ENCODE measurements at regions not wholly inside any gene's neighbourhood (a gene's known extent, or its start where the extent isn't known, plus 50 kb on each side); places are given as distances from the start of the nearest gene placed in this dataset.

DNA sequence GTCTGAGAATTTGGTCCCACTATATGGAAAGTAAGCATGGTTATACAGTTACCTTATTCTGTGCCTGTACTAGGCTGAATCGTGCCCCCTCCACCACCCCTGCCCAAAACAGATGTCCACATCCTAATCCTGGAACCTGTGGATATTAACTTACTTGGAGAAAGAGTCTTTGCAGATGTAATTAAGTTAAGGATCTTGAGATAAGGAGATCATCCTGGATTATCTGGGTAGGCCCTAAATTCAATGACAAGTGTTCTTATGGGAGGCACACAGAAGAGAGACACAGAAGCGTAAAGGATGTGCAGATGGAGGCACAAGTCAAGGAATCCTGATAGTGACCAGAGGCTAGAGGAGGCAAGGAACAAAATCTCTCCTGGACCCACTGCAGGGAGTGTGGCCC, 116.7 kb upstream of the MAN1A1 start:
- no peak overlapping the region for H3K4me3 Mint-ChIP-seq
- no peaks in the 10 kb centered on the region for H3K27me3 Mint-ChIP-seq
- no peak overlapping the region for H3K27ac Mint-ChIP-seq
- peaks cover 5% of the 10 kb centered on the region for H3K4me1 Mint-ChIP-seq
- H3K9me3 Mint-ChIP-seq: peaks cover 2% of the 10 kb centered on the region
- no peaks in the 10 kb centered on the region for H3K36me3 Mint-ChIP-seq

DNA sequence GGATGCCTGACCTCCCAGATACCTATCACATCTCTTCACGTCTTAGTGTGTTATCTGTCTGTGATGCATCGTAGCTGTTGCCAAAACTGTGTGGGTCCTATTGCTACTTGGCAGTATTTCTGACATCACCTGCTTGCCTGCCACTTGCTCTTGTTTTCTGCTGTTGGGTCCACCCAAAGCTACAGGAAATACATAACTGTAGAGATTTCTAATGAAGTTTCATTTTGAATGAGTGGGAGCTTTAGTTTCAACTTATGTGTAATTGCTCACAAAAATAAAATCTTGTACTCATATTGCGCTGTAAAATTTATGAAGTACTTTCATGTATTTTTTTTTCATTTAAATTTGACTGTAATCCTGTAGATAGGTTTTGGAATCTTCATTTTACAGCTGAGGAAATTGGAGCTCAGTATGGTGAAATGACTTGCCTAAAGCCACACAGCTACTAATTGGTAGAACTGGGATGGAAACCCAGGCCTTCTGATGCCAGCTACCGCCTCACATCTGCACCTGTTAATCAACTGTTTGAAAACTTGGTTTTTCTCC, 113.6 kb upstream of the MAN1A1 start:
- Mint-ChIP-seq H3K4me3 (no peak overlapping the region), H3K27ac (no peak overlapping the region), H3K4me1 (peaks cover 5% of the 10 kb centered on the region)

DNA sequence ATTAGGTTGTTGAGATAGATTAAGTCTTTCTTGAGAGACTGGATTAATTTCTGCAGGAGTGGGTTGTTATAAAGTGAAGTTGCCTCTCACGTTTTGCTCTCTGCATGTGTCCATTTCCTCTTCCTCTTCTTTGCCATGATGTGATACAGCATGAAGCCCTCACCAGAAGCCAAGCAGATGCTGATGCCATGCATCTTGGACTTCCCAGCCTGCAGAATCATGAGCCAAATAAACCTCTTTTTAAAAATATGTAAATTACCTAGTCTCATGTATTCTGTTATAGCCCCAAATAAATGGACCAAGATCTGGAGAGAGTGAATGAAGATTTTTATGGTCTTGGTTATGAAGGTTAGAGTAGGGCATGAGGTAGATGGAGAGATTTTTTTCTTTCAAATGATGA, 111.6 kb upstream of the MAN1A1 start:
- Mint-ChIP-seq H3K4me3 (no peak overlapping the region), H3K36me3 (no peaks in the 10 kb centered on the region), H3K9me3 (peaks cover 4% of the 10 kb centered on the region), H3K27ac (no peak overlapping the region), H3K27me3 (no peaks in the 10 kb centered on the region), H3K4me1 (no peaks in the 10 kb centered on the region)

More for the DNA sequence above, 113.6 kb upstream of the MAN1A1 start:
- H3K27me3 Mint-ChIP-seq: no peaks in the 10 kb centered on the region
- no peaks in the 10 kb centered on the region for H3K36me3 Mint-ChIP-seq
- peaks cover 4% of the 10 kb centered on the region for H3K9me3 Mint-ChIP-seq

DNA sequence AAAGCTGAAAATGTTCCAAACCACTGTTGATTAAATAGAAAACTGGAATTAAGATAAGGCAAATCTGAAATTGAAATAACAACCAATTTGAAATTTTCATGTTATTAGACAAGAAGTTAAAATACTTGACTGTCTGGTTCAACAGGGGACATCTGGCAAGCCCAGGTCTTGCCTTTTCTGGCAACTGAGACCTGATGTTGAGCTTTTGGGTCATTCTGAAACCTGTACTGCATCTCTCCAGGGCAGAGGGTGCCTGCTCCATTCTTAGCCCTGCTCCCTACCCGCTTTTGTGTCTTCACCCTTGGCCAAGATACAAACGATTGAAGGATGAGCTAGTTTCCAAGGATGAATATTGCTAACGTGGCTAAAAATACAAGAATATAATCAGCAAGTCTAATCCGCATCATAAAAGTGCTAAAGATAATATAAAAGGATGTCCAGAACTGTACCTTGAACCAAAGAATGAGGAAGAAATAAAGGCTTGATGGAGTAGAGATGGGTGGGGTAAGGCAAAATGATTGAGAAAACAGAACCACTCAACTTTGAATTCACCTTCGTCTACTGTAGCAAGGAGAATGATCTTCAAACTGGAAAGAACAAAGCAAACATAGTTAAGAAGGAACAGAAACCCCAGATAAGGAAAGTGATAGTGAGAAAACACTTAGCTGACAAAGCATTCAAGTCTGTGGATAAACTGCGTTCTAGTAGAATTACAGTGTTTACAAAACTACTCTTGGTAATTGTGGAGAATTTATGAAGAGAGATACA, 109.8 kb upstream of the MAN1A1 start:
- H3K4me1 Mint-ChIP-seq: no peaks in the 10 kb centered on the region
- H3K9me3 Mint-ChIP-seq: peaks cover 4% of the 10 kb centered on the region
- H3K27me3 Mint-ChIP-seq: no peaks in the 10 kb centered on the region
- H3K36me3 Mint-ChIP-seq: no peaks in the 10 kb centered on the region
- no peak overlapping the region for H3K4me3 Mint-ChIP-seq
- H3K27ac Mint-ChIP-seq: no peak overlapping the region

DNA sequence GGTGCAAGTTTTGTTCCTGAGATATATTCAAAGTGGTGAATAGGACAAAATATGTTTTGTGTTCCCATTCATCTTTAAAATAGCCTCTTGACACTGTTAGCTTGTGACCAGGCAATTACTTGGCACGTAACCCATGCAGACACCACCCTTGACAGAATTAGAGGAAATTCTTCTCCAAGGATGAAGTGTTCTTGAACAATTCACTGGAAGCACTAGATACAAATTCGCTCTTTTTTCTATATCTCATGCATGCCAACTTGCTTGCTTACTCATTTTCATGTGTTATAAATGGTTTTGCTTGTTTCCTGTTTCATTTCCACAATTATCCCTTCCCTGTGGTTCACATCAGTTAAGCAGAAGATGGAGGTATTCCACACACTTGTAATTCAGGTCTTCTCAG, 105.2 kb upstream of the MAN1A1 start:
- no peaks in the 10 kb centered on the region for H3K4me1 Mint-ChIP-seq
- H3K27ac Mint-ChIP-seq: no peak overlapping the region
- no peaks in the 10 kb centered on the region for H3K27me3 Mint-ChIP-seq
- no peak overlapping the region for H3K4me3 Mint-ChIP-seq
- H3K9me3 Mint-ChIP-seq: no peaks in the 10 kb centered on the region
- H3K36me3 Mint-ChIP-seq: no peaks in the 10 kb centered on the region

DNA sequence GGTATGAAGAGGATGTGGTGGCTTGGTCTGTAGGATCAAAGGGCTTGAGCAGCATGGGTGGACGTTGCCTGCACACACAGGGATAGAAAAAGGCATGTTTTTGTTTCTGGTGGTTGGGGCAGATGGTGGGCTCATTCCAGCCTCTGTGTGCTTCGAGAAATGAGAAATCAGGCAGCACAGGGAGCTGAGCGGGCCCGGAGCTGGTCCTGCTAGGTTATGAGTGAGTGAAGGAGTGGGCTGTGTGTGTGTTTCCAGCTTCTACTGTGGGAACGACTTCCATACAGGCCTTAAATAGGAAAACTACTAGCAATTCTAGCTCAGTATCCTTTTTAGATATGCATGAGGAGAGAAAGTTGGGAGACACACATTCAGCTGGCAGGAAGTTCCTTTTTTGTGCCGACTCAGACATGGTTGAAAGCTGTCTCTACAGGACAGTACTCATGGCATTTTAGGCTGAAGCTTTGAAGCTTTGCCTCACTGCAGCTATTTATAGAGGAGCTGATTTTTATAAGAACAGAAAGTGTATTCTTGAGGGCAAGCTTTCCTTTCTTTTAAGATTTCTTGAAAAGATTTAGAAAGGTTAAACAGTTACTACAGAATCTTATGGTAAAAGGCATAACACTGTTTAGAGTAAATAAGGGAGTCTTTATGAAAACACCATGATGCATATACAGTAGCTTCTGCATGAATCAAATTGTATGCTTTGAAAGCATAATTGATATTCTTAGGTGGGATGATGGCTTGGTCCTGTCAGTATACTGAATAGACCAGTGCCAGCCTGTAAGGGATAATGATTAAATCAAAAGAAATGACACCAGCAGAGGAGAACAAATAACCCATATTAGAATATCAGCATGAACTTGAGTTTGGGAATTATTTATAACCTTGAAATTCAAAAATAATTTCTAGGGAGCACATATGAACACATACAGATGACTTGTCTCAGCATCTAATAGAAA, 104.0 kb upstream of the MAN1A1 start:
- no peak overlapping the region for H3K27ac Mint-ChIP-seq
- no peaks in the 10 kb centered on the region for H3K27me3 Mint-ChIP-seq
- H3K36me3 Mint-ChIP-seq: no peaks in the 10 kb centered on the region
- no peak overlapping the region for H3K4me3 Mint-ChIP-seq
- H3K4me1 Mint-ChIP-seq: no peaks in the 10 kb centered on the region
- H3K9me3 Mint-ChIP-seq: no peaks in the 10 kb centered on the region

DNA sequence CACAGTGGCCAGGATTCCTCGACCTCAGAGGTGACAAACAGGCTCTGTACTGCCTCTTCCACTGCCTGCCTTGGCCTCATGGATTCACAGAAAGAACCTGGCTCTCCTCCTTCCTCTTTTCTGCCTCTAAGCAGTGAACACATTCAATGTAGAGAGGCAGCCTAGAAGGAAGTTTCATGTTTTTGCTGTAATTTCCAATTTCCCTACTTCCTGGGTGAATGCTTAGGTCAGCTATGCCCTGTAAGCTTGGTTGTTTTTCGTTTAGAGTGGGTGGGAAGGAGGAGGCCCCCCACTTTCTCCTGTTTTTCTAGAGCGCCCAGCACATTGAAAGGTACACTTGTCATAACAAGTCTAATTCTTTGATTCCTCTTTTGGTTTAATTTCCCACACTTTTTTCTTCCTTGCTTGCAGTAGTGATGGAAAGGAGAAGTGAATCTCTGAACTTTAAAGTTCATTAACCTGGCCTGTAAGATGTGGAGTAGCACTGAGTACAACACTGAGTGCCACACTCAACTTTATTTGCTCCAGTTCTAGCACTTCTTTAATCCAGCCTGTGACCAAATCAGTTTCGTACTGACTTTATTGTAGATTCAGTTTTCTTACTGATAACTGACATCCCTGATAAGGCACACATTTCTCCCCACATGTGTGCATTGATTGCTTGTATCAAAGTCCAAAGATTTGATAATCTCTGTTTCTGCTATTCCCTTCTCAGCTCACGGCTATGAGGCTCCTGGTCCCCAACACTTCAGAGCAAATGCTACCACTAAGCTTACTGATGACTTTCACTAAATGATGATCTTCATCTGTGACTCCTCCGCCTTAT, 100.0 kb upstream of the MAN1A1 start:
- Mint-ChIP-seq H3K4me3 (no peak overlapping the region), H3K36me3 (no peaks in the 10 kb centered on the region), H3K27me3 (no peaks in the 10 kb centered on the region), H3K9me3 (no peaks in the 10 kb centered on the region), H3K27ac (no peak overlapping the region), H3K4me1 (no peaks in the 10 kb centered on the region)

DNA sequence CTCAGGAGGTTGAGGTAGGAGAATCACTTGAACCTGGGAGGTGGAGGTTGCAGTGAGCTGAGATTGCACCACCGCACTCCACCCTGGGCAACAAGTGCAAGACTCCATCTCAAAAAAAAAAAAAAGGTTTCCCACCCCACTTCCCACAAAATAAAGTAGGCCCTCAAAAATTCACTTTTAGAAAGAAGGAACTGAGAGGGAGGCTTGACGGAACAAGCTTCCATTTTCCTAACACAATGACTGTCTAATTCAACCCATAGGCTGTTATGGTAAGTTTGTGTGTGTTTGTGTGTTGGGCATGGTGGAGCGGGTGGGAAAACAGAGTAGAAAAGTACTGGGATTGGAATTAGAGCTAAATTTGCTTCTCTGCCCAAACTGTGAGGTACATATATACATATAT, 98.4 kb upstream of the MAN1A1 start:
- Mint-ChIP-seq H3K36me3 (no peaks in the 10 kb centered on the region), H3K4me3 (no peak overlapping the region), H3K9me3 (no peaks in the 10 kb centered on the region), H3K27ac (no peak overlapping the region), H3K4me1 (no peaks in the 10 kb centered on the region), H3K27me3 (peaks cover 2% of the 10 kb centered on the region)

DNA sequence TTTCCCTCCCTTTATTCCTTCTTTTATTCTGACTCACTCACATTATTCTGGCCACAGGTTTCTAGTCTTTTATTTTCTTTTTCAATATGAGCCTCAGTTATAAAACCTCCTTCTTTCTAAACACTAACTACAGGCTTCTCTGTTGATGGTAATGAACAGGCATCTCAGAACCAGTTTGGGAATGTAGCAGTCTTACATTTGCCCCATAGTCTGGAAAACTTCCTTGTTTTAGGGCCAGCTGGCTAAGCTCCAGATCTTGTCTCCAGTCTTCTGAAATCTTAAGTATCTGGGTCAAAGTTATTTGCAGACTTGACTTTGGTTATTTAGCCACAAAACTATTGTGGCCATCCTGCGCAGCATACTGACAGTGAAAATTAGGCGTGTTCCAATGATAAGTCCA, 97.0 kb upstream of the MAN1A1 start:
- H3K4me1 Mint-ChIP-seq: no peaks in the 10 kb centered on the region
- H3K27me3 Mint-ChIP-seq: peaks cover 2% of the 10 kb centered on the region
- no peaks in the 10 kb centered on the region for H3K36me3 Mint-ChIP-seq
- no peak overlapping the region for H3K27ac Mint-ChIP-seq
- H3K9me3 Mint-ChIP-seq: no peaks in the 10 kb centered on the region
- no peak overlapping the region for H3K4me3 Mint-ChIP-seq

DNA sequence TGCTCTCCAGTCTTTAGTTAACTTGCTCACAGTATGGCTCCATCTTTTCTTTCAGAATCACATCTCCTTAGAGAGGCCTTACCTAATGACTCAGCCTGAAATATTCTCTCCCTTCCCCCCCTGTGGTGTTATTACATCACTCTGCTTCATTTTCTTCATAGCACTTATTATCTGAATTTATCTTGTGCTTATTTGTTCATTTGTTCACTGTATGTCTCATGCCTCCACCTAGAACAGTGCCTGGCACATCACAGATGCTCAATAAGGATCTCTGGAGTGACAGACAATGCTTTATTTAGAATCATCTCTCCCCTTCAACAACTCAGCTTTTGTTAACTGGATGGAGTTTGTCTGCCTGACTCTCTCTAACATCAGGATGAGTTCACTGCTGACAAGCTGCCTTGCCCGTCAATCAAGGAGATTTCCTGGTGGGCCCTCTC, 96.6 kb upstream of the MAN1A1 start:
- Mint-ChIP-seq H3K9me3 (no peaks in the 10 kb centered on the region), H3K27ac (no peak overlapping the region), H3K36me3 (no peaks in the 10 kb centered on the region), H3K4me1 (no peaks in the 10 kb centered on the region), H3K4me3 (no peak overlapping the region), H3K27me3 (peaks cover 2% of the 10 kb centered on the region)

DNA sequence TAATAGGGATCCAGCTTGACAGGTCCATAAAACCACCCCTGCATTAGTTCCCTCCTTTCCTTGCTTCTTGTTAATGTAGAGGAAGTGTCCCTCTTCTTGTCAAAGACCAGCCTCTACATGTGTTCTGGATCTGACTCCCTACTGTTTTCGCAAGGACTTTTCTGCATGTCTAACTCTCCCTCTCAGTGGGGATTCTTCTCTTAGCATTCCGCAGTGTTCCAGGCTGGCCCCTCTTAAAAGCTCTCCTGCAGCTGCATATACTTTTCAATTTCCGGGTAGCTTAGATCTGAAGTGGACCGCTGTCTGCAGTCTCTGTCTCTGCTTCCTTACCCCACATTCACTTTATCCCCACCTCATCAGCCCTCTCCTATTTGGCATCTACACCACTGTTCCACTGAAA, 96.1 kb upstream of the MAN1A1 start:
- H3K27ac Mint-ChIP-seq: no peak overlapping the region
- H3K4me1 Mint-ChIP-seq: no peaks in the 10 kb centered on the region
- H3K36me3 Mint-ChIP-seq: no peaks in the 10 kb centered on the region
- no peaks in the 10 kb centered on the region for H3K9me3 Mint-ChIP-seq
- H3K27me3 Mint-ChIP-seq: peaks cover 2% of the 10 kb centered on the region
- no peak overlapping the region for H3K4me3 Mint-ChIP-seq

DNA sequence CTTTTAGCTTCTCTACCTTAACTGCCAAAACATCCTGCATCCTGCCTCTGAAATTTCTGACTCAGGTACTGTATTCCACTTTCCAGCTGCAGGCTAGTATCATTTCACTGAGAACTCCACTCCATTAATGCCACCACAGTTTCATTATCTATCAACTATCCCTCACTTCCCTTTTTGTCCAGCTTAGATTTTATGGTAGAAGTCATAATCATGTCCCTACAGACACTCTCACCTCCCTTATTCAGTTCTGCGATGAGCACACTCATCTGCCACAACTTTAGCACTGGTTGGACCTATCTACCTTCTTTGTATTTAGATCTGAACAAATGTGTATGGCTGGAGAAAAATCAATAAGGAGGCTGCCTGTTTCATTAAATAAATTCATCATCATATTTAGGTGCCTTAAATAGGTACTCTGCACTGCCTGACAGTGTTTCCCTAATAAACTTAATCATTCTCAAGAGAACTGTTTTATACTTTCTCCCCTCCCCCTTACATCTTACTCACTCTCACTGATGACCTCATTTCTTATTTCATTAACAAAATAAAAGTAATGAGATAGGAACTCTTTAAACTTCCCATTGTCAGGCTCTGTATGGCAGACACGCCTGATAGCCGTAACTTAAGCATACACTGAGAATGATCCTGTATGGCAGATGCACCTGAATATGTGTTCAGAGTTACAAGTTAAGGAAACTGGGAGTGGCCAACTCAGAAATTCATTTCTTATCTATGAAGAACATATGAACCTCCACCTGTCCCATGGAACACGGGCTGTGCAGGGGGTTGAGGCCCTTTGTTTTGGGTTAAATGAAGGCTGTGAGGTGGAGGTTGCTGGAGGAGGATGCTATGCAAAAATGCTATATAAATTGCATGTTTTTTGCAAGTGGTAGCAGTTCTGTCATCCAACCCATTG, 95.3 kb upstream of the MAN1A1 start:
- Mint-ChIP-seq H3K9me3 (no peaks in the 10 kb centered on the region), H3K4me1 (no peaks in the 10 kb centered on the region), H3K36me3 (no peaks in the 10 kb centered on the region), H3K27ac (no peak overlapping the region), H3K27me3 (peaks cover 2% of the 10 kb centered on the region), H3K4me3 (no peak overlapping the region)

DNA sequence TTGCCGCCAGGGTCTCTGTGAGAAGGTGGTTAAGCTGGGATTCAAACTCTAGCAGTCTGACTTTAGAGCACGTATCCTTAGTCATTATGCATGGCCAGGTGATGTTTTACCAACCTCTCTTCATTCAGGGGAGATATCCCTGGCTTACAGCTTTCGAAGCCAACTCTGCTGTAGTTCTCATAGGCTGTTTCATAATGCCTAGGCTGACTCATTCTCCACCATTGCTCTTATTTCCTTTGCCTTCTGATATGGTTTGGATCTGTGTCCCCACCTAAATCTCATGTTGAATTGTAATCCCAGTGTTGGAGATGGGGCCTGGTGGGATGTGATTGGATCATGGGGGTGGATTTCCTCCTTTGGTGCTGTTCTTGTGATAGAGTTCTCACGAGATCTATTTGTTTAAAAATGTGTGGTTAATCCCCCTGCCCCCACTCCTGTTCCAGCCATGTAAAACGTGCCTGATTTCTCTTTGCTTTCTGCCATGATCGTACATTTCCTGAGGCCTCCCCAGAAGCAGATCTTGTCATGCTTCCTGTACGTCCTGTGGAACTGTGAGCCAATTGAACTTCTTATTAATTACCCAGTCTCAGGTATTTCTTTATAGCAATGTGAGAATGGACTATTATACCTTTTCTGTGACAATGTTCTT, 94.6 kb upstream of the MAN1A1 start:
- no peaks in the 10 kb centered on the region for H3K4me1 Mint-ChIP-seq
- no peak overlapping the region for H3K4me3 Mint-ChIP-seq
- H3K36me3 Mint-ChIP-seq: no peaks in the 10 kb centered on the region
- H3K27me3 Mint-ChIP-seq: peaks cover 2% of the 10 kb centered on the region
- no peak overlapping the region for H3K27ac Mint-ChIP-seq
- H3K9me3 Mint-ChIP-seq: no peaks in the 10 kb centered on the region

DNA sequence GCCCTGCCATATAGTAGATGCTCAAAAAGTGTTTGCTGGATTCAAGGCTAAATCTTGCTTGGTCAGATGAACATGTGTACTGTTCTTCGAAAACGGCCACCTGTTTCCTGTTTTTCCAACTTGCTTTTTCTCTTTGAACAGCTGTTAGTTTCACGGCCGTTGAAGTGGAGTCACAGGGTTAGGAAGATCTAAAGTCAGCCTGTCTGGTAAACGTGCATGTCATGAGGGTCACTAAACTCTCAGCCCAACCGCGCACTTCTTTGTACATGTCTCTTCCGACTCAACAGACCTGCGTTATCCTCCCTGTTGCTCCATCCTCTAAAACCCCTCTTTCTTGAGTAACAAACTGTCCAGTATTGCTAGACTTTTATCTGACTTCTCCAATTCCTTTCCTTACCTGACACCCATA, 93.2 kb upstream of the MAN1A1 start:
- peaks cover 2% of the 10 kb centered on the region for H3K27me3 Mint-ChIP-seq
- no peaks in the 10 kb centered on the region for H3K9me3 Mint-ChIP-seq
- no peak overlapping the region for H3K27ac Mint-ChIP-seq
- H3K4me3 Mint-ChIP-seq: no peak overlapping the region
- H3K36me3 Mint-ChIP-seq: no peaks in the 10 kb centered on the region
- no peaks in the 10 kb centered on the region for H3K4me1 Mint-ChIP-seq
